Osteoblast (primary cell): ENCODE measurements at regions not wholly inside any gene's neighbourhood (a gene's known extent, or its start where the extent isn't known, plus 50 kb on each side); places are given as distances from the start of the nearest gene placed in this dataset.

ENCODE experiments used
- DNase-seq: peaks from one replicate; pipeline ENCODE4 v3.0.0; 2011; ENCODE audit warnings: low spot score, mixed read lengths; ENCODE audit not compliant: insufficient read length; ENCODE audit errors: missing footprints
- H2AFZ ChIP-seq: 2 replicates; pipeline ENCODE4 v1.6.0; 2011; ENCODE audit warnings: mild to moderate bottlenecking, low read length
- H3K27ac ChIP-seq: 2 replicates; pipeline ENCODE4 v1.5.1; 2011; ENCODE audit warnings: mild to moderate bottlenecking, low read depth, low read length, moderate library complexity
- H3K27me3 ChIP-seq: 2 replicates; pipeline ENCODE4 v1.6.0; 2012; ENCODE audit warnings: mild to moderate bottlenecking, control low read depth, inconsistent platforms, low read length, moderate library complexity; ENCODE audit not compliant: insufficient read depth
- H3K36me3 ChIP-seq: 2 replicates; pipeline ENCODE4 v1.5.1; 2011; ENCODE audit warnings: mild to moderate bottlenecking, low read length, control low read depth, moderate library complexity; ENCODE audit not compliant: insufficient read depth
- H3K4me1 ChIP-seq: 2 replicates; pipeline ENCODE4 v1.5.1; 2011; ENCODE audit warnings: mild to moderate bottlenecking, low read length, control low read depth, moderate library complexity; ENCODE audit not compliant: insufficient read depth
- H3K4me2 ChIP-seq: 2 replicates; pipeline ENCODE4 v1.6.0; 2011; ENCODE audit warnings: mild to moderate bottlenecking, low read length; ENCODE audit not compliant: insufficient read depth
- H3K4me3 ChIP-seq: fragments of 200-600 bp; sonication (generic); 3 replicates; pipeline ENCODE4 v1.5.1; 2012; ENCODE audit warnings: mild to moderate bottlenecking, low read length, inconsistent platforms; ENCODE audit not compliant: insufficient read depth
- H3K79me2 ChIP-seq: 2 replicates; pipeline ENCODE4 v1.6.0; 2012; ENCODE audit warnings: mild to moderate bottlenecking, low read length, control low read depth, inconsistent platforms; ENCODE audit not compliant: insufficient read depth
- H3K9me3 ChIP-seq: 2 replicates; pipeline ENCODE4 v1.5.1; 2011; ENCODE audit warnings: low read depth, low read length, control low read depth
- H4K20me1 ChIP-seq: 2 replicates; pipeline ENCODE4 v1.6.0; 2012; ENCODE audit warnings: mild to moderate bottlenecking, low read length, control low read depth; ENCODE audit not compliant: insufficient read depth
- CTCF ChIP-seq: IDR thresholded peaks from 2 replicates; pipeline ENCODE4 v1.5.1; 2011; ENCODE audit warnings: mild to moderate bottlenecking, low read depth, low read length, moderate library complexity; ENCODE audit errors: extremely low read depth

GRCh38 chr22:26732284-26732683 is 74.9 kb downstream of the MIAT start:
- TF ChIP-seq CTCF, result no peak

GRCh38 chr22:26734339-26735018 is 77.1 kb downstream of the MIAT start:
- no peaks in the 10 kb centered on the region for H3K27me3 ChIP-seq
- peaks cover 10% of the 10 kb centered on the region for H3K4me1 ChIP-seq
- DNase-seq, result no peak
- no peaks in the 10 kb centered on the region for H3K36me3 ChIP-seq
- no peak overlapping the region for H3K4me3 ChIP-seq
- H3K4me2 ChIP-seq, result no peak overlapping the region
- TF ChIP-seq CTCF, result no peak
- no peak overlapping the region for H2AFZ ChIP-seq
- H3K9me3 ChIP-seq, result no peaks in the 10 kb centered on the region
- no peaks in the 10 kb centered on the region for H4K20me1 ChIP-seq
- no peaks in the 10 kb centered on the region for H3K79me2 ChIP-seq
- no peak overlapping the region for H3K27ac ChIP-seq

More at GRCh38 chr22:26732284-26732683, 74.9 kb downstream of the MIAT start:
- Histone ChIP-seq H4K20me1 (no peaks in the 10 kb centered on the region), H2AFZ (no peak overlapping the region), H3K79me2 (no peaks in the 10 kb centered on the region), H3K4me1 (peaks cover 6% of the 10 kb centered on the region), H3K4me3 (no peak overlapping the region), H3K9me3 (no peaks in the 10 kb centered on the region), H3K4me2 (no peak overlapping the region), H3K27ac (no peak overlapping the region), H3K27me3 (no peaks in the 10 kb centered on the region), H3K36me3 (no peaks in the 10 kb centered on the region)
- no peak for DNase-seq

- H3K27ac ChIP-seq, result no peak overlapping the region
Observed at GRCh38 chr22:26735019-26735409, 77.6 kb downstream of the MIAT start.

GRCh38 chr22:26737262-26737661 is 79.9 kb downstream of the MIAT start:
- H3K4me2 ChIP-seq, result no peak overlapping the region
- no peak for TF ChIP-seq CTCF
- no peak overlapping the region for H3K4me3 ChIP-seq
- no peak for DNase-seq
- H2AFZ ChIP-seq, result no peak overlapping the region
- H3K36me3 ChIP-seq, result no peaks in the 10 kb centered on the region
- peaks cover 10% of the 10 kb centered on the region for H3K4me1 ChIP-seq
- H3K27ac ChIP-seq, result no peak overlapping the region
- no peaks in the 10 kb centered on the region for H3K9me3 ChIP-seq
- H3K79me2 ChIP-seq, result no peaks in the 10 kb centered on the region
- H3K27me3 ChIP-seq, result no peaks in the 10 kb centered on the region
- no peaks in the 10 kb centered on the region for H4K20me1 ChIP-seq

More at GRCh38 chr22:26735019-26735409, 77.6 kb downstream of the MIAT start:
- no peak for DNase-seq
- H3K79me2 ChIP-seq, result no peaks in the 10 kb centered on the region
- no peak overlapping the region for H2AFZ ChIP-seq
- no peak overlapping the region for H3K4me3 ChIP-seq
- H3K4me2 ChIP-seq, result no peak overlapping the region
- no peaks in the 10 kb centered on the region for H3K27me3 ChIP-seq
- peaks cover 10% of the 10 kb centered on the region for H3K4me1 ChIP-seq
- no peaks in the 10 kb centered on the region for H3K36me3 ChIP-seq
- no peaks in the 10 kb centered on the region for H4K20me1 ChIP-seq
- TF ChIP-seq CTCF, result no peak
- H3K9me3 ChIP-seq, result no peaks in the 10 kb centered on the region
